IMR-90 (cell line): ENCODE measurements at regions not wholly inside any gene's neighbourhood (a gene's known extent, or its start where the extent isn't known, plus 50 kb on each side); places are given as distances from the start of the nearest gene placed in this dataset.

Experiments used
- ATAC-seq: fragments of 200-7000 bp; cut with Tn5 transposase; 2 replicates; pipeline ENCODE4 v1.9.1; 2020; ENCODE audit warnings: low read depth, mild to moderate bottlenecking, moderate library complexity
- BruUV-seq: library from RNA; stranded (reverse); fragments of 400-500 nt; replicated peaks from 2 replicates; lab custom pipeline; 2021; lab: Mats Ljungman, UMichigan
- CTCF ChIA-PET: fragments of 300-600 bp; formaldehyde crosslinking; extraction: SDS; loops from one replicate; lab custom pipeline; 2021; ENCODE audit warnings: antibody characterized with exemption; lab: Yijun Ruan, JAX
- POLR2A ChIA-PET: fragments of 300-600 bp; sonication (Branson Sonifier 250); formaldehyde crosslinking; loops from one replicate; lab custom pipeline; 2022; ENCODE audit warnings: antibody characterized with exemption; ENCODE audit not compliant: unreplicated experiment; lab: Charles Lee
- DNase-seq: peaks from one replicate; pipeline ENCODE4 v3.0.0; 2013
- H2AFZ ChIP-seq: replicated peaks from 2 replicates; pipeline ENCODE3; 2013; ENCODE audit warnings: low read length, mild to moderate bottlenecking; ENCODE audit not compliant: poor library complexity
- H2AK5ac ChIP-seq: 2 replicates; pipeline ENCODE4 v1.6.1; 2013; ENCODE audit warnings: low read depth, low read length, inconsistent platforms
- H2AK9ac ChIP-seq: replicated peaks from 2 replicates; pipeline ENCODE3; 2013; ENCODE audit warnings: mild to moderate bottlenecking, low read depth, low read length, moderate library complexity; ENCODE audit not compliant: poor library complexity
- H2BK120ac ChIP-seq: 2 replicates; pipeline ENCODE4 v1.6.1; 2013; ENCODE audit warnings: low read depth, low read length, inconsistent platforms
- H2BK15ac ChIP-seq: 3 replicates; pipeline ENCODE4 v1.6.1; 2013; ENCODE audit warnings: low read depth, low read length, inconsistent platforms
- H2BK20ac ChIP-seq: 2 replicates; pipeline ENCODE4 v1.6.1; 2013; ENCODE audit warnings: low read depth, mild to moderate bottlenecking, inconsistent platforms, low read length, moderate library complexity
- H2BK5ac ChIP-seq: 2 replicates; pipeline ENCODE4 v1.6.1; 2013; ENCODE audit warnings: mild to moderate bottlenecking, low read depth, low read length, inconsistent platforms; ENCODE audit not compliant: poor library complexity, severe bottlenecking
- H3K14ac ChIP-seq: replicated peaks from 2 replicates; pipeline ENCODE4 v1.6.1; 2013; ENCODE audit warnings: low read depth, low read length, inconsistent platforms
- H3K18ac ChIP-seq: 2 replicates; pipeline ENCODE4 v1.6.1; 2013; ENCODE audit warnings: low read depth, low read length, control low read depth
- H3K23ac ChIP-seq: 2 replicates; pipeline ENCODE4 v1.6.1; 2013; ENCODE audit warnings: low read depth, low read length, inconsistent platforms
- H3K27ac ChIP-seq: 2 replicates; pipeline ENCODE4 v1.5.1; 2013; ENCODE audit warnings: mild to moderate bottlenecking, control low read depth, low read length; ENCODE audit not compliant: insufficient read depth
- H3K27me3 ChIP-seq: 2 replicates; pipeline ENCODE4 v1.6.1; 2013; ENCODE audit warnings: low read length; ENCODE audit not compliant: control insufficient read depth, insufficient read depth
- H3K36me3 ChIP-seq: 2 replicates; pipeline ENCODE4 v1.6.1; 2013; ENCODE audit warnings: low read length, mixed read lengths; ENCODE audit not compliant: control insufficient read depth, insufficient read depth
- H3K4ac ChIP-seq: 2 replicates; pipeline ENCODE4 v1.6.1; 2013; ENCODE audit warnings: low read depth, low read length, inconsistent platforms
- H3K4me1 ChIP-seq: 2 replicates; pipeline ENCODE4 v1.6.1; 2013; ENCODE audit warnings: low read length, mixed read lengths; ENCODE audit not compliant: control insufficient read depth, insufficient read depth
- H3K4me2 ChIP-seq: 2 replicates; pipeline ENCODE4 v1.6.1; 2013; ENCODE audit warnings: low read depth, mild to moderate bottlenecking, control low read depth, low read length, moderate library complexity
- H3K4me3 ChIP-seq: 2 replicates; pipeline ENCODE4 v1.5.1; 2013; ENCODE audit warnings: low read depth, mild to moderate bottlenecking, control low read depth, low read length, moderate library complexity; ENCODE audit not compliant: insufficient read depth
- H3K56ac ChIP-seq: 2 replicates; pipeline ENCODE4 v1.6.1; 2013; ENCODE audit warnings: low read length, inconsistent platforms; ENCODE audit not compliant: insufficient read depth; ENCODE audit errors: extremely low read depth
- H3K79me1 ChIP-seq, 2 experiments: 2 replicates each; pipeline ENCODE4 v1.6.1; 2013; ENCODE audit warnings: low read length in 2 of 2, inconsistent platforms in 1 of 2, low read depth in 1 of 2
- H3K9ac ChIP-seq: 2 replicates; pipeline ENCODE4 v1.6.1; 2013; ENCODE audit warnings: low read depth, low read length, control low read depth
- H3K9me1 ChIP-seq: 2 replicates; pipeline ENCODE4 v1.6.1; 2013; ENCODE audit warnings: low read length, inconsistent platforms; ENCODE audit not compliant: insufficient read depth
- H3K9me3 ChIP-seq: 2 replicates; pipeline ENCODE4 v1.6.1; 2013; ENCODE audit warnings: low read length; ENCODE audit not compliant: control insufficient read depth, insufficient read depth
- H4K20me1 ChIP-seq: 2 replicates; pipeline ENCODE4 v1.6.1; 2013; ENCODE audit warnings: low read length, inconsistent platforms; ENCODE audit not compliant: insufficient read depth
- H4K5ac ChIP-seq: 2 replicates; pipeline ENCODE4 v1.6.1; 2013; ENCODE audit warnings: mild to moderate bottlenecking, low read depth, low read length, control low read depth
- H4K8ac ChIP-seq, 2 experiments: 2 replicates each; pipeline ENCODE4 v1.6.1; 2013; ENCODE audit warnings: low read depth in 2 of 2, low read length in 2 of 2, control low read depth in 1 of 2, inconsistent platforms in 1 of 2
- H4K91ac ChIP-seq: 2 replicates; pipeline ENCODE4 v1.6.1; 2013; ENCODE audit warnings: low read depth, low read length, inconsistent platforms; ENCODE audit not compliant: insufficient read depth
- BHLHE40 ChIP-seq: fragments of 150-350 bp; IDR thresholded peaks from 2 replicates; pipeline ENCODE4 v1.6.1; 2016; ENCODE audit warnings: mild to moderate bottlenecking, low read depth, low read length
- CEBPB ChIP-seq: IDR thresholded peaks from 2 replicates; pipeline ENCODE4 v1.6.1; 2012; ENCODE audit warnings: low read depth, low read length, improper control_type of control experiment
- CHD1 ChIP-seq: IDR thresholded peaks from 2 replicates; pipeline ENCODE4 v1.6.1; 2012; ENCODE audit warnings: low read depth, low read length, improper control_type of control experiment
- ELK1 ChIP-seq: fragments of 150-350 bp; IDR thresholded peaks from 2 replicates; pipeline ENCODE4 v1.6.1; 2016; ENCODE audit warnings: low read depth, mild to moderate bottlenecking, low read length, moderate library complexity, borderline replicate concordance
- FOS ChIP-seq: fragments of 150-350 bp; IDR thresholded peaks from 2 replicates; pipeline ENCODE4 v1.6.1; 2016; ENCODE audit warnings: low read depth, low read length
- MAFK ChIP-seq: IDR thresholded peaks from 2 replicates; pipeline ENCODE4 v1.6.1; 2012; ENCODE audit warnings: low read depth, low read length, improper control_type of control experiment
- MAZ ChIP-seq: IDR thresholded peaks from 2 replicates; pipeline ENCODE4 v1.6.1; 2012; ENCODE audit warnings: low read depth, mild to moderate bottlenecking, low read length, improper control_type of control experiment, moderate library complexity, borderline replicate concordance
- MXI1 ChIP-seq: IDR thresholded peaks from 2 replicates; pipeline ENCODE4 v1.6.1; 2012; ENCODE audit warnings: low read depth, mild to moderate bottlenecking, low read length, moderate library complexity, borderline replicate concordance
- NFE2L2 ChIP-seq: fragments of 150-350 bp; IDR thresholded peaks from 2 replicates; pipeline ENCODE4 v1.6.1; 2016; ENCODE audit warnings: low read depth, mild to moderate bottlenecking, low read length
- POLR2A ChIP-seq: IDR thresholded peaks from 2 replicates; pipeline ENCODE4 v1.6.1; 2012; ENCODE audit warnings: mild to moderate bottlenecking, low read depth, low read length
- RAD21 ChIP-seq: IDR thresholded peaks from 2 replicates; pipeline ENCODE4 v1.6.1; 2012; ENCODE audit warnings: low read length, improper control_type of control experiment
- RCOR1 ChIP-seq: IDR thresholded peaks from 2 replicates; pipeline ENCODE4 v1.6.1; 2012; ENCODE audit warnings: mild to moderate bottlenecking, low read length, improper control_type of control experiment; ENCODE audit not compliant: insufficient replicate concordance
- RFX5 ChIP-seq: IDR thresholded peaks from 2 replicates; pipeline ENCODE4 v1.8.0; 2012; ENCODE audit warnings: low read depth, mild to moderate bottlenecking, low read length, moderate library complexity
- SMC3 ChIP-seq: fragments of 150-350 bp; IDR thresholded peaks from 2 replicates; pipeline ENCODE4 v1.6.1; 2016; ENCODE audit warnings: low read depth, mild to moderate bottlenecking, antibody characterized with exemption, low read length, moderate library complexity
- USF2 ChIP-seq: fragments of 150-350 bp; IDR thresholded peaks from 2 replicates; pipeline ENCODE4 v1.6.1; 2017; ENCODE audit warnings: mild to moderate bottlenecking, antibody characterized with exemption, low read length, low read depth
- WGBS, 2 experiments: methylation state at CpG; one replicate each; pipeline versions ENCODE4 v1.1.5 to v1.1.7; 2013; ENCODE audit warnings: missing lambda C conversion rate in 2 of 2; ENCODE audit not compliant: insufficient read length in 1 of 2; ENCODE audit errors: extremely low coverage in 2 of 2; 5-methylcytosine and 5-hydroxymethylcytosine counted together
- dilution Hi-C: fragments of 300-500 bp; cut with HindIII; formaldehyde crosslinking; loops from one replicate; pipeline ENCODE4 v1.14.3; 2018; ENCODE audit warnings: low sequenced_read_pairs; ENCODE audit not compliant: unreplicated experiment
- in situ Hi-C: fragments of 300-500 bp; cut with MboI; formaldehyde crosslinking; loops from 3 replicates; pipeline ENCODE4 v1.14.3; 2019; ENCODE audit warnings: low sequenced_read_pairs, inconsistent platforms, mixed read lengths
- intact Hi-C: fragments of 100-400 bp; cut with micrococcal nuclease; formaldehyde crosslinking; loops from 2 replicates; pipeline ENCODE4 v1.10.0; 2022
- TF ChIP-seq, protein P1 (sequence below): conservative IDR thresholded peaks from 2 replicates; pipeline ENCODE4 v1.5.1; 2012; ENCODE audit warnings: mild to moderate bottlenecking, low read depth, low read length, improper control_type of control experiment

GRCh38 chr1:55604749-55605148, 389.6 kb upstream of the USP24 start:
- no TSS peak for BruUV-seq
- ATAC-seq (no peak), DNase-seq (no peak)
- Histone ChIP-seq H4K5ac (no peak overlapping the region), H3K56ac (no peak overlapping the region), H4K20me1 (no peaks in the 10 kb centered on the region), H3K36me3 (no peaks in the 10 kb centered on the region), H2BK120ac (no peak overlapping the region), H2BK15ac (no peak overlapping the region), H3K4me1 (no peaks in the 10 kb centered on the region; the same call in 1 of the 2 replicates), H3K4me3 (no peak overlapping the region), H2BK20ac (no peak overlapping the region), H3K23ac (no peak overlapping the region), H3K18ac (no peak overlapping the region), H3K14ac (no peak overlapping the region), H2AFZ (no peak overlapping the region), H3K79me1 (no peaks in the 10 kb centered on the region), H3K9me3 (peaks cover 9% of the 10 kb centered on the region), H3K9me1 (no peaks in the 10 kb centered on the region), H2AK9ac (no peak overlapping the region), H2BK5ac (no peak overlapping the region), H3K9ac (no peak overlapping the region), H2AK5ac (no peak overlapping the region), H3K27me3 (no peaks in the 10 kb centered on the region), H3K4ac (no peak overlapping the region), H3K4me2 (no peak overlapping the region), H4K8ac (no peak overlapping the region), H3K27ac (no peak overlapping the region), H4K91ac (no peak overlapping the region)
- no CpG with 5 or more reads among the region's 3 CpGs for WGBS, 2 experiments
- TF ChIP-seq SMC3, result no peak
- no peak for TF ChIP-seq USF2
- no peak for TF ChIP-seq MAFK
- TF ChIP-seq MAZ, result no peak
- no peak for TF ChIP-seq NFE2L2
- TF ChIP-seq POLR2A, result no peak
- TF ChIP-seq FOS, result no peak
- TF ChIP-seq, protein P1, sequence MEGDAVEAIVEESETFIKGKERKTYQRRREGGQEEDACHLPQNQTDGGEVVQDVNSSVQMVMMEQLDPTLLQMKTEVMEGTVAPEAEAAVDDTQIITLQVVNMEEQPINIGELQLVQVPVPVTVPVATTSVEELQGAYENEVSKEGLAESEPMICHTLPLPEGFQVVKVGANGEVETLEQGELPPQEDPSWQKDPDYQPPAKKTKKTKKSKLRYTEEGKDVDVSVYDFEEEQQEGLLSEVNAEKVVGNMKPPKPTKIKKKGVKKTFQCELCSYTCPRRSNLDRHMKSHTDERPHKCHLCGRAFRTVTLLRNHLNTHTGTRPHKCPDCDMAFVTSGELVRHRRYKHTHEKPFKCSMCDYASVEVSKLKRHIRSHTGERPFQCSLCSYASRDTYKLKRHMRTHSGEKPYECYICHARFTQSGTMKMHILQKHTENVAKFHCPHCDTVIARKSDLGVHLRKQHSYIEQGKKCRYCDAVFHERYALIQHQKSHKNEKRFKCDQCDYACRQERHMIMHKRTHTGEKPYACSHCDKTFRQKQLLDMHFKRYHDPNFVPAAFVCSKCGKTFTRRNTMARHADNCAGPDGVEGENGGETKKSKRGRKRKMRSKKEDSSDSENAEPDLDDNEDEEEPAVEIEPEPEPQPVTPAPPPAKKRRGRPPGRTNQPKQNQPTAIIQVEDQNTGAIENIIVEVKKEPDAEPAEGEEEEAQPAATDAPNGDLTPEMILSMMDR, result no peak
- TF ChIP-seq BHLHE40, result no peak
- TF ChIP-seq ELK1, result no peak
- TF ChIP-seq RAD21, result no peak
- TF ChIP-seq CHD1, result no peak
- no peak for TF ChIP-seq CEBPB
- no peak for TF ChIP-seq MXI1
- TF ChIP-seq RCOR1, result no peak
- TF ChIP-seq RFX5, result no peak
- dilution Hi-C loops (no loop called here), intact Hi-C loops (no loop called here), in situ Hi-C loops (no loop called here)
- POLR2A ChIA-PET, result no interaction called here
- CTCF ChIA-PET, result interaction anchor here (0.6 kb wide), 1 partner anchor 1253 kb away, joined by 3 read pairs; no protein-coding TSS in a partner anchor
